Adipocyte (in vitro differentiated cells): ENCODE measurements at regions not wholly inside any gene's neighbourhood (a gene's known extent, or its start where the extent isn't known, plus 50 kb on each side); places are given as distances from the start of the nearest gene placed in this dataset.

Source experiments
- DNase-seq: peaks from one replicate; pipeline ENCODE4 v3.0.0-alpha.2; 2015; ENCODE audit warnings: low read depth
- H3K27me3 ChIP-seq: replicated peaks from 2 replicates; pipeline ENCODE4 v1.7.0; 2013; ENCODE audit warnings: mild to moderate bottlenecking, low read length, moderate library complexity; ENCODE audit not compliant: control insufficient read depth, insufficient read depth
- H3K36me3 ChIP-seq: 2 replicates; pipeline ENCODE4 v1.7.0; 2013; ENCODE audit warnings: low read length, mild to moderate bottlenecking, moderate library complexity; ENCODE audit not compliant: control insufficient read depth, insufficient read depth, severe bottlenecking
- H3K4me1 ChIP-seq: 2 replicates; pipeline ENCODE4 v1.7.0; 2013; ENCODE audit warnings: mild to moderate bottlenecking, low read length, moderate library complexity; ENCODE audit not compliant: control insufficient read depth, insufficient read depth
- H3K4me3 ChIP-seq: 2 replicates; pipeline ENCODE4 v1.7.0; 2013; ENCODE audit warnings: mild to moderate bottlenecking, low read length, moderate library complexity
- H3K9ac ChIP-seq: 2 replicates; pipeline ENCODE4 v1.7.0; 2013; ENCODE audit warnings: mild to moderate bottlenecking, low read length, moderate library complexity
- H3K9me3 ChIP-seq: 2 replicates; pipeline ENCODE4 v1.7.0; 2013; ENCODE audit warnings: mild to moderate bottlenecking, low read length, moderate library complexity; ENCODE audit not compliant: control insufficient read depth

- no peaks in the 10 kb centered on the region for H3K36me3 ChIP-seq
- peaks cover 9% of the 10 kb centered on the region for H3K9me3 ChIP-seq
- no peak overlapping the region for H3K9ac ChIP-seq
- no peaks in the 10 kb centered on the region for H3K27me3 ChIP-seq
- DNase-seq: peak; percentile 16
- H3K4me1 ChIP-seq: no peaks in the 10 kb centered on the region
- no peak overlapping the region for H3K4me3 ChIP-seq
These were observed 603.3 kb downstream of the EFNA5 start for GRCh38 chr5:107067395-107067794.

- H3K4me1 ChIP-seq: peaks cover 7% of the 10 kb centered on the region
- H3K36me3 ChIP-seq: no peaks in the 10 kb centered on the region
- no peaks in the 10 kb centered on the region for H3K9me3 ChIP-seq
- no peak overlapping the region for H3K4me3 ChIP-seq
- no peak for DNase-seq
- H3K27me3 ChIP-seq: no peaks in the 10 kb centered on the region
- H3K9ac ChIP-seq: no peak overlapping the region
These were observed 607.2 kb downstream of the EFNA5 start for GRCh38 chr5:107063511-107063910.

GRCh38 chr5:107058803-107059202 lies 611.9 kb downstream of the EFNA5 start:
- no peaks in the 10 kb centered on the region for H3K27me3 ChIP-seq
- peaks cover 11% of the 10 kb centered on the region for H3K4me1 ChIP-seq
- no peak overlapping the region for H3K9ac ChIP-seq
- no peak overlapping the region for H3K4me3 ChIP-seq
- no peaks in the 10 kb centered on the region for H3K9me3 ChIP-seq
- H3K36me3 ChIP-seq: no peaks in the 10 kb centered on the region
- no peak for DNase-seq

- Histone ChIP-seq H3K9ac (no peak overlapping the region), H3K9me3 (no peaks in the 10 kb centered on the region), H3K36me3 (no peaks in the 10 kb centered on the region), H3K27me3 (no peaks in the 10 kb centered on the region), H3K4me1 (peaks cover 11% of the 10 kb centered on the region), H3K4me3 (no peak overlapping the region)
- no peak for DNase-seq
These were observed 612.5 kb downstream of the EFNA5 start for GRCh38 chr5:107058235-107058634.

- Histone ChIP-seq H3K4me3 (no peak overlapping the region), H3K9ac (no peak overlapping the region)
These were observed 614.5 kb downstream of the EFNA5 start for GRCh38 chr5:107056278-107056677.

GRCh38 chr5:107047048-107047447 lies 623.7 kb downstream of the EFNA5 start:
- Histone ChIP-seq H3K4me1 (no peaks in the 10 kb centered on the region), H3K9me3 (peaks cover 5% of the 10 kb centered on the region), H3K36me3 (no peaks in the 10 kb centered on the region), H3K27me3 (no peaks in the 10 kb centered on the region), H3K4me3 (no peak overlapping the region), H3K9ac (no peak overlapping the region)
- DNase-seq: no peak

More at GRCh38 chr5:107056278-107056677, 614.5 kb downstream of the EFNA5 start:
- no peaks in the 10 kb centered on the region for H3K9me3 ChIP-seq
- H3K4me1 ChIP-seq: peaks cover 11% of the 10 kb centered on the region
- no peaks in the 10 kb centered on the region for H3K36me3 ChIP-seq
- H3K27me3 ChIP-seq: no peaks in the 10 kb centered on the region
- DNase-seq: no peak

- Histone ChIP-seq H3K4me3 (no peak overlapping the region), H3K4me1 (no peaks in the 10 kb centered on the region), H3K9me3 (no peaks in the 10 kb centered on the region), H3K9ac (no peak overlapping the region), H3K27me3 (no peaks in the 10 kb centered on the region), H3K36me3 (no peaks in the 10 kb centered on the region)
- DNase-seq: no peak
These were observed 627.1 kb downstream of the EFNA5 start for GRCh38 chr5:107043665-107044064.

- DNase-seq: no peak
- no peaks in the 10 kb centered on the region for H3K27me3 ChIP-seq
- no peak overlapping the region for H3K9ac ChIP-seq
- H3K9me3 ChIP-seq: no peaks in the 10 kb centered on the region
- H3K4me1 ChIP-seq: no peaks in the 10 kb centered on the region
- no peaks in the 10 kb centered on the region for H3K36me3 ChIP-seq
- H3K4me3 ChIP-seq: no peak overlapping the region
These were observed 629.8 kb downstream of the EFNA5 start for GRCh38 chr5:107040907-107041306.

- H3K4me1 ChIP-seq: no peaks in the 10 kb centered on the region
- H3K36me3 ChIP-seq: no peaks in the 10 kb centered on the region
- H3K9me3 ChIP-seq: no peaks in the 10 kb centered on the region
- no peak overlapping the region for H3K4me3 ChIP-seq
- H3K9ac ChIP-seq: no peak overlapping the region
- H3K27me3 ChIP-seq: no peaks in the 10 kb centered on the region
- peak; percentile 19 for DNase-seq
These were observed 638.1 kb downstream of the EFNA5 start for GRCh38 chr5:107032629-107033028.

GRCh38 chr5:107028938-107029337 lies 641.8 kb downstream of the EFNA5 start:
- Histone ChIP-seq H3K4me3 (no peak overlapping the region), H3K4me1 (no peaks in the 10 kb centered on the region), H3K36me3 (no peaks in the 10 kb centered on the region), H3K27me3 (no peaks in the 10 kb centered on the region), H3K9ac (no peak overlapping the region), H3K9me3 (no peaks in the 10 kb centered on the region)
- no peak for DNase-seq

- Histone ChIP-seq H3K4me3 (no peak overlapping the region), H3K4me1 (no peaks in the 10 kb centered on the region), H3K36me3 (no peaks in the 10 kb centered on the region), H3K27me3 (no peaks in the 10 kb centered on the region), H3K9ac (no peak overlapping the region), H3K9me3 (no peaks in the 10 kb centered on the region)
- DNase-seq: no peak
These were observed 644.8 kb downstream of the EFNA5 start for GRCh38 chr5:107025712-107026497.

- H3K36me3 ChIP-seq: no peaks in the 10 kb centered on the region
- H3K27me3 ChIP-seq: no peaks in the 10 kb centered on the region
These were observed 647.0 kb downstream of the EFNA5 start for GRCh38 chr5:107023732-107024131.

More at GRCh38 chr5:107023732-107024131, 647.0 kb downstream of the EFNA5 start:
- H3K9me3 ChIP-seq: no peaks in the 10 kb centered on the region
- H3K4me1 ChIP-seq: no peaks in the 10 kb centered on the region
- peak; percentile 12 for DNase-seq
- H3K9ac ChIP-seq: no peak overlapping the region
- no peak overlapping the region for H3K4me3 ChIP-seq
